Activated naive CD8-positive, alpha-beta T cell (primary cell): ENCODE measurements at regions not wholly inside any gene's neighbourhood (a gene's known extent, or its start where the extent isn't known, plus 50 kb on each side); places are given as distances from the start of the nearest gene placed in this dataset.

ENCODE experiments used
- H3K27ac Mint-ChIP-seq: one replicate; pipeline ENCODE4 v1.8.0; 2021; ENCODE audit warnings: mixed read lengths
- H3K27me3 Mint-ChIP-seq: one replicate; pipeline ENCODE4 v1.8.0; 2021; ENCODE audit warnings: mixed read lengths
- H3K36me3 Mint-ChIP-seq: one replicate; pipeline ENCODE4 v1.8.0; 2021; ENCODE audit warnings: mixed read lengths
- H3K4me1 Mint-ChIP-seq: one replicate; pipeline ENCODE4 v1.8.0; 2021; ENCODE audit warnings: low read depth, mixed read lengths
- H3K4me3 Mint-ChIP-seq: one replicate; pipeline ENCODE4 v1.8.0; 2021; ENCODE audit warnings: mild to moderate bottlenecking, mixed read lengths
- H3K9me3 Mint-ChIP-seq: one replicate; pipeline ENCODE4 v1.8.0; 2021; ENCODE audit warnings: low read depth, mixed read lengths

DNA sequence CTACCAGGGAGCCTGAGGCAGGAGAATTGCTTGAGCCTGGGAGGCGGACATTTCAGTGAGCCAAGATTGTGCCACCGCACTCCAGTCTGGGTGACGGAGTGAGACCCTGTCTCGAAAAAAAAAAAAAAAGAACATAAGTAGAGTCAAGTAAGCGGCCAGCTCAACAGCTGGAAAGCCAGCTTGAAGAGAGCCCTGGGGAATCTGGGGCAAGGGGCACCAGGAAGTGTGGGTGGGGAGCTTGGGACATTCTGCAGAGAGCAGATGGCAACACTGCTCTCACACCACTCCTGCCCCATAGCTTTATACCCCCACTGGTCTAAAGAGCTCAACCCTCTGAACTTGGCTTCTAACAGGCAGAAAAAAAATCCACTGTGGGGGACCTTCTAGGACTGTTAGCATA lies 505.6 kb downstream of the BUD13 start:
- Mint-ChIP-seq H3K27ac (no peak overlapping the region), H3K9me3 (no peaks in the 10 kb centered on the region), H3K27me3 (peaks cover 5% of the 10 kb centered on the region), H3K4me3 (no peak overlapping the region), H3K4me1 (no peaks in the 10 kb centered on the region), H3K36me3 (no peaks in the 10 kb centered on the region)

DNA sequence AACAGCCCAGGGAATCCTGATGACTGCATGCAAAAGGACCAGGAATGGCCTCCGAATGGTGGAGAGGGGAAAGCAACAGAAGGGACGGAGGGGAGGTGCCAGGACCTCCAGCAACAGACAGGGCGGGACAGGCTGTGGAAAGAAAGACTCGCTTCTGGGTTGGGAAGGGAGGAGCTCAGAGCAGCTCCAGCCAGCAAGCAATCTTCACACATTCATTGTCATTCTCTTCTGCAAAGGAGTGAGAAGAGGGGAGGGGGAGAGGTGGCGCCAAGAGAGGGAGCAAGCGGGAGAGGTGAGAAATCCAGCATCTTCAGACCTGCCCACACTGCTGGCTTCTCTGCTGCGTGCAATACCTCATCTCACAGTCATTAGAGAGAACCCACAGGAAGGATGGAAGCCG lies 509.0 kb downstream of the BUD13 start:
- H3K4me3 Mint-ChIP-seq = no peak overlapping the region
- no peak overlapping the region for H3K27ac Mint-ChIP-seq
- H3K9me3 Mint-ChIP-seq = no peaks in the 10 kb centered on the region
- no peaks in the 10 kb centered on the region for H3K4me1 Mint-ChIP-seq
- peaks cover 5% of the 10 kb centered on the region for H3K27me3 Mint-ChIP-seq
- no peaks in the 10 kb centered on the region for H3K36me3 Mint-ChIP-seq

DNA sequence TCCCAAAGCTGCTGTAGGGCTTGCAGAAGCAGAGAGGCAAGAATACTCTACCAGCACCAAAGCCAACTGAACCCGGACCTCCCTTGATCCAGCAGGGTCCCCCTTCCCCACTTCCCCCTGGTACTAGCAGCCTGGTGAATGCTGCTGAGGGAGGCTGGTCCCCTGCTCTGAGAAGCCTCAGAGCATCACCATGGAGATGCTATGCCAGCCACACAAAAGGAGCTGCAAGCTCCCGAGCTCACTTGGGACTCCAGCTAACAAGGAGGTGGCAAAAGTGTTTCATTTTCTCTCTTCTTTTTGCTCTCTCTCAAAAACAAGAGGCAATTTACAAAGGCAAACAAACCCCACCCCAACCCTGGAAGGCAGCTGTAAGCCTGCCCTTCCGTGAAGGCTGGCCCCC lies 509.8 kb downstream of the BUD13 start:
- Mint-ChIP-seq H3K27ac (no peak overlapping the region), H3K4me3 (no peak overlapping the region), H3K27me3 (peaks cover 5% of the 10 kb centered on the region), H3K36me3 (no peaks in the 10 kb centered on the region), H3K4me1 (no peaks in the 10 kb centered on the region), H3K9me3 (no peaks in the 10 kb centered on the region)

DNA sequence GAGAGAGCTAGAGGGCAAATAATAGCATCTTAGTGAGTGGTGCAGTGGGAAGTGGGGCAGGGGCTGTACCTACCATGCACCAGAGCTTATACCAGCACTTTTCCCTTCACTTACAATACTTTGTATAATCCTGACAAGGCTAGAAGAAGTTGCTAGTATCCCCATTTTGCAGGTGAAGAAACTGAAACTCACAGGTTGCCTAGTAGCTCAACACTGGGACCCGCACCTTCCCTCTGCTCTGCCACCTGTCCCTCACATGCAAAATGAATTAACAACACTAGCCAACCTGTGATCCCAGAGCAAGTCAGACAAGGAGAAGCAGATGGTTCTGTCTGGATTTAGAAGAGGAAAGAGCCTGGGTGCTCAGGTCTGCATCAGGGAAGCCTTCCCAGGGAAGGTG lies 510.4 kb downstream of the BUD13 start:
- Mint-ChIP-seq H3K4me3 (no peak overlapping the region), H3K9me3 (no peaks in the 10 kb centered on the region), H3K27ac (no peak overlapping the region), H3K27me3 (peaks cover 5% of the 10 kb centered on the region), H3K4me1 (no peaks in the 10 kb centered on the region), H3K36me3 (no peaks in the 10 kb centered on the region)

DNA sequence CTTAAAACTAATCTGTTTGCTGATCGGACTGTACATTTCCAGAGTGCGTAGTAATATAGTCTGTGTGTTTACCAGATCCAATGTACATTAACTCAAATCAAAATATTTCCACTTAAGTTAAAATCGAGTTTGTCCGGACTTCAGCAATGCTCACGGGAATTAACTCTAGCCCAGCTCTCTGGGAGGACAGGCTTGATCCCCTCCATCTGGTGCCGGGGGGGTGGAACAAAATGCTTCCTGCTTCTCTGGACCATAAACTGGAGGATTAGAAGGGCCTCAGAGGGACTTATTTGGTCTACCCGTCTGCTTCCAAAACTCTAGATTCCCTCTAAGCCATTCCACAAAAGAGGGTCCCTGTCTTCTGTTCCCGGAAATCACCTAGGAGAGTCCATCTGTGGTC lies 511.2 kb downstream of the BUD13 start:
- Mint-ChIP-seq H3K4me1 (no peaks in the 10 kb centered on the region), H3K36me3 (no peaks in the 10 kb centered on the region), H3K27ac (no peak overlapping the region), H3K27me3 (peaks cover 5% of the 10 kb centered on the region), H3K9me3 (no peaks in the 10 kb centered on the region), H3K4me3 (no peak overlapping the region)

DNA sequence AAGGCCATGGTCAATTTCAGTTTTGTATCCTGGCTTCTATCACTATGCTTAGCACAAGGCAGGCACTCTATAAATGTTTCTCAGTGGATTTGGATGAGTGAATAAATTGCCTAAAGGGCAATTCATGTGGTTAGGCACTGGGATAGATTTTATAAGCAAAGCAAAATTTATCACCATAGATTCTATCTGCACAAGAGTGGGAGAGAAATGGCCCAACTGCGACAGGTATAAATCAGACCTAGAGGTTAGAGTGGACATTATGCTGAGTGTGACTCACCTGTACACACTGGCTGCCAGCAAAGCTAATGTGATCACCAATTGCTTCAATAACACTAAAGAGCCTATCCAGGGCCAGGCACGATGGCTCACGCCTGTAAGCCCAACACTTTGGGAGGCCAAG lies 514.0 kb downstream of the BUD13 start:
- peaks cover 3% of the 10 kb centered on the region for H3K27me3 Mint-ChIP-seq
- no peaks in the 10 kb centered on the region for H3K4me1 Mint-ChIP-seq
- no peaks in the 10 kb centered on the region for H3K36me3 Mint-ChIP-seq
- H3K4me3 Mint-ChIP-seq = no peak overlapping the region
- H3K9me3 Mint-ChIP-seq = no peaks in the 10 kb centered on the region
- H3K27ac Mint-ChIP-seq = no peak overlapping the region

DNA sequence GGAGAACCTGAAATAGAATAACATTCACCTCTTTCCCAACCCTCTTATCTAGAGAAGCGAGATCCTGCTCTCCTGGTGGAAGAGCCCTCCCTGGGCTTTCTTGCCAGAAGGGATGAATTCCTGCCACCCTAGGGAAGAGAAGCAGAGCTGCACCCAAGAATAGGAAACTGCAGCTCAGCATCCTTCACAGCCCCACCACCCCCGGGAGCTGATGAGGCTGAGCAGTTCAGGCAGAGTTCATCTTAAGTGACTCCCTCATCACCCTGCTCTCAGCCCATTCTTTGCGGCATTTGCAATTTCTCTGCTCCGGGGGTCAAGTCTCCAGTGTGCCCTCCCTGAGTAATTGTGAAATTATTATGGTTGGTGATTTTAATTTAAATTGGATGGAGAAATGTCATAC lies 514.9 kb downstream of the BUD13 start:
- H3K27ac Mint-ChIP-seq = no peak overlapping the region
- no peak overlapping the region for H3K4me3 Mint-ChIP-seq
- H3K27me3 Mint-ChIP-seq = no peaks in the 10 kb centered on the region
- H3K36me3 Mint-ChIP-seq = no peaks in the 10 kb centered on the region
- H3K4me1 Mint-ChIP-seq = no peaks in the 10 kb centered on the region
- no peaks in the 10 kb centered on the region for H3K9me3 Mint-ChIP-seq

DNA sequence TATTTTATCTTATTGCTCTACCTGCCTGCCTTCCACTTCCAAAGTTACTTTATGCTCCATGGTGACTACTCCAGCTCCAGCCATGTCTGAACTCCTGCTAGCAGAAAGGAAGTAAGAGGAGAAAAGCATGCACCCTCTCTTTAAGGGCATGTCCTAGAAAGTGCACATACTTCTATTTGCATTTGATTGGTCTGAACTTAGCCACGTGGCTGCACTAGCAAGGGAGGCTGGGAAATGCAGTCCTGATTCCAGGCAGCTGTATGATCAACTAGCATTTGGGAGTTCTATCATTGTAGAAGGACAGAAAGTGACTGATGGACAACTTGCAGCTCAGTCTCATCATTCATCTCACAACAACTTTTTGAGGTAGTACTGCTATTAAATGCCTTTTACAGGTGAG lies 515.7 kb downstream of the BUD13 start:
- Mint-ChIP-seq H3K4me1 (no peaks in the 10 kb centered on the region), H3K27me3 (no peaks in the 10 kb centered on the region), H3K9me3 (no peaks in the 10 kb centered on the region), H3K27ac (no peak overlapping the region), H3K4me3 (no peak overlapping the region), H3K36me3 (no peaks in the 10 kb centered on the region)

DNA sequence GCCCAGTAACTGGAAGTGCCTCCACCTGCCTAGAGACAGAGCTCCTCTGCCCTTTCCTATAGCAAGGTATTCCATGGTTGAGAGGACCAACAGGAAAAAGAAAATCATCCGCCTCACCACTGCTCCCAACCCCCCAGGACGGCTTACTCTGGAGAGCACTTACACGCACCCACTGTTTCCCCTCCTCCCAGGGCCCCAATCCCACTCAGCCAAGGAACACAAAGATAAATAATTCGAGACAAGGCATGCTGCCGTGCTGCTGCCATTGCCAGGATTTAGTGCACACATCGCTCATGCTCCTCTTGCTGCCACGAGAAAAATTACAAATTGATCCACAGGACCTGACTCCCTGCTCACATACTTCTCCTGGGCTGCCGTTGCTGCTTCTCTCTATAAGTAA lies 516.6 kb downstream of the BUD13 start:
- H3K4me3 Mint-ChIP-seq = no peak overlapping the region
- H3K27ac Mint-ChIP-seq = no peak overlapping the region
- H3K9me3 Mint-ChIP-seq = no peaks in the 10 kb centered on the region
- no peaks in the 10 kb centered on the region for H3K36me3 Mint-ChIP-seq
- H3K27me3 Mint-ChIP-seq = no peaks in the 10 kb centered on the region
- H3K4me1 Mint-ChIP-seq = no peaks in the 10 kb centered on the region

DNA sequence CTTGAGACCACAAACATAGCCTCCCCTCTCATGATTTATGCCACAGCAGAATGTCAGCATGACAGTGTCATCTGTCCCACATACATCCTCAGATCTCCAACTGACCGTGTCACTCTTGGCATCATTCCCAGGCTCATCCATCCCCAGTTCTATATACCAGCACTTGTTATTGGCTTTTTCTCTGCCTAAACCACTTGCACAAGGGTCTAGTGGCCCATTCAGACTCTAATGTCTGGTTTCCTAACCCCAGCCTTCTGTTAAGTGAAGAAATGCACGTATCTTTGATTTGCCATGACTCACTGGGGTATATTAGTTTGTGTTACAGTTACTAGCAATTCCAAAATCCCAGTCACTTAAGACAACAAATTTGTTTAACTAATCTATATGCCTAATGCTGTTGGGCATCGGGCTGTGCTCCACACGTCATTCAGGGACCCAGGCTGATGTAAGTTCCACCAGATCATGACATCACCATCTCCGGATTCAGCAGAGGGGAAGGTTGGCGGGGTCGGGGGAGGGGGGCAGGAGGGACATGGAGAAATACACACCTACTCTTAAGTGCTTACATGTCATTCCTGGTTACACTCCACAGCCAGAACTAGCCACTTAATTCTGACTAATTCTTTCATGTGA lies 517.4 kb downstream of the BUD13 start:
- Mint-ChIP-seq H3K9me3 (no peaks in the 10 kb centered on the region), H3K27ac (no peak overlapping the region), H3K36me3 (no peaks in the 10 kb centered on the region), H3K27me3 (no peaks in the 10 kb centered on the region), H3K4me3 (no peak overlapping the region), H3K4me1 (no peaks in the 10 kb centered on the region)

DNA sequence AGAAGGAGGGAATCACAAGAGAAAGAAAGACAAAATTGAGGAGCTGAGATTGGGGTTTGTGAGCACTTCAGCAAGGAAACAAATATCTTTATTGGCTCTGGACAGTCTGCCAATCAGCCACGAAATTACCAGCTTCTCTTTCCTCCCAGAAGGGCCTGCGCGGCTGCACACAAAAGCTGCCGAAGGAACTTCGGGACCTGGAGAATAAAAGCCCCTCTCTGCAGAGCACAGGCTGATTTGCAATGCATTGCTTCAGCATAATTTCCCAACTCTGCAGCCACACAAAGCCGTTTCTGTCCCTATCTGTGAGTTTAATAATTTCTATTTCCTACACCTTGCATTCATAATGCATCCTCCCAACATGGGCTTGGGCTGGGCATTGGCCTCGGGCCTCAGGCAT lies 522.6 kb downstream of the BUD13 start:
- Mint-ChIP-seq H3K9me3 (no peaks in the 10 kb centered on the region), H3K27ac (no peak overlapping the region), H3K4me1 (no peaks in the 10 kb centered on the region), H3K4me3 (no peak overlapping the region), H3K36me3 (no peaks in the 10 kb centered on the region), H3K27me3 (peaks cover 6% of the 10 kb centered on the region)

DNA sequence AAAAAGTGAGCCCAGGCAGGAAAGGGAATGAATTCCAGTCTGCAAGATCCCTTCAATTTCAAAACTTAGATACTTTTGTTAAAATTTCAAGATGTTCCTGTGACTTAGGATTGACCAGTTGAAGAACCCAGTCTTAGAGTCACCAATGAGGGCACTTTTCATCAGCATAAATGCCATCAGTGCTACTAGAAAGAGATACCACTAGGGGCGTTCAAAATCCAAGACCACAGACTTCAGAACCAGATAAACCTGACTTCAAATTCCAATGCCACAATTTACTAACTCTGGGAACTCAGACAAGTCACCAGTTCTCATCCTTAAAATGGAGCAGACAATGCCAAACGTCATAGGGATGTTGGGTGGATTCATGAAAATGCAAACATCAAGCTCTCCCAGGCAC lies 523.2 kb downstream of the BUD13 start:
- H3K9me3 Mint-ChIP-seq = no peaks in the 10 kb centered on the region
- no peak overlapping the region for H3K4me3 Mint-ChIP-seq
- no peaks in the 10 kb centered on the region for H3K4me1 Mint-ChIP-seq
- no peaks in the 10 kb centered on the region for H3K36me3 Mint-ChIP-seq
- no peak overlapping the region for H3K27ac Mint-ChIP-seq
- peaks cover 7% of the 10 kb centered on the region for H3K27me3 Mint-ChIP-seq

DNA sequence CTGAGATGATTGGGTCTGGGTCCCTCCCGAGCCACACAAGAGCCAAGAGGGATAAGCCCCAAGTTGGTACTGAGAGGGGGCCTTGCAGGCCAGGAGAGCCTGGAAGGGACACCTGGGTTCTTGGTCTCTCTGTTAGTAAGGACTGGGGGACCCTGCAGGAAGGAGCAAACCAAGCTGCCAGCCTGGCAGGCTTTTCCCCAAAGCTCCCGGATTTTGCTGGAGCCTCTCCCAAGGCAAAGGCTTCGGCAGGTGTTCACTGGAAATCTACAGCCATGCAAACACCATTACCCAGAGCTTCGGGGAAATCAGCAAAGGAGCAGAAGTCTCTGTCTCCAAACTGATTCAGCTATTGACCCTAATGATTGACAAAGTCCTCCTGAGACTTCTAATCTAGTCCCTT lies 527.9 kb downstream of the BUD13 start:
- H3K9me3 Mint-ChIP-seq = no peaks in the 10 kb centered on the region
- no peak overlapping the region for H3K27ac Mint-ChIP-seq
- no peak overlapping the region for H3K4me3 Mint-ChIP-seq
- H3K27me3 Mint-ChIP-seq = peaks cover 6% of the 10 kb centered on the region
- no peaks in the 10 kb centered on the region for H3K36me3 Mint-ChIP-seq
- H3K4me1 Mint-ChIP-seq = no peaks in the 10 kb centered on the region

DNA sequence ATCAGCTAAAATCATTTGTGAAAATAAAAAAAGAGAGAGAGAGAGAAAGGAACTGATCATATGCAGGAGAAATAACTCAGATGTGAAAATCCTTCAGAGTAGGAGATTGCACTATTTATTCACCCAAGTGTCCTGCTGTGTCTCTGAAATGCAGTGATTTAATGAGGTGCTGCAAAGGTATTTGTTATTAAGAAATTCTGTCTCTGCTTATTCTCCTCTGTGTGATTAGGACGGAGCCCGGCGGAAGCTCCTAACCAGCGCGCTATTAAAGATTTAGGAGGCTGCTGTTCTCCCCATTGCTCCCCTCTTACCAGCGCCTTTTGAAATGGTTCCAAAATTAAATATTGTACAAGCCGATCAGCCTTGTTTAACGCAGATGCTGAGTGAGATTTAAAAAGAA lies 528.3 kb downstream of the BUD13 start:
- Mint-ChIP-seq H3K27me3 (peaks cover 5% of the 10 kb centered on the region), H3K9me3 (no peaks in the 10 kb centered on the region), H3K4me1 (no peaks in the 10 kb centered on the region), H3K4me3 (no peak overlapping the region), H3K36me3 (no peaks in the 10 kb centered on the region), H3K27ac (no peak overlapping the region)

DNA sequence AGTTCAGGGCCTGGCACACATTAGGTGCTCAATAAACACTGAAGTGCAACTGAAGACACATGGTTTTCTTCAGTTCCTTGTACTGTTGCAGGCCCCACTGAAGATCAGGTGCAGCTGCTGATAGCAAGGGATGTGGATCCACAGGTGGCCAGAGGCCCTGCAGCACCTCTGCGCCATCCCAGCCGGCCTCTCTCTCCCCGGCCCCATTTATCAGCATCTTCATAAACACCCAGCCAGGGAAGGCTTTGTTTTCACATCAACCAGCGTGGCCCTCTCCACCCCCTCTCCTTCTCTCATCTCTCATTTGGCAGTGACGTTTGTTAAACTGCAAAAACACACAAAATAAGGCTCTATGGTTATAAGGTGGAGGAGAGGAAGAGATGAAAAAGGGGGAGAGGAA lies 528.8 kb downstream of the BUD13 start:
- Mint-ChIP-seq H3K9me3 (no peaks in the 10 kb centered on the region), H3K27me3 (peaks cover 5% of the 10 kb centered on the region), H3K27ac (no peak overlapping the region), H3K4me1 (no peaks in the 10 kb centered on the region), H3K4me3 (no peak overlapping the region), H3K36me3 (no peaks in the 10 kb centered on the region)

DNA sequence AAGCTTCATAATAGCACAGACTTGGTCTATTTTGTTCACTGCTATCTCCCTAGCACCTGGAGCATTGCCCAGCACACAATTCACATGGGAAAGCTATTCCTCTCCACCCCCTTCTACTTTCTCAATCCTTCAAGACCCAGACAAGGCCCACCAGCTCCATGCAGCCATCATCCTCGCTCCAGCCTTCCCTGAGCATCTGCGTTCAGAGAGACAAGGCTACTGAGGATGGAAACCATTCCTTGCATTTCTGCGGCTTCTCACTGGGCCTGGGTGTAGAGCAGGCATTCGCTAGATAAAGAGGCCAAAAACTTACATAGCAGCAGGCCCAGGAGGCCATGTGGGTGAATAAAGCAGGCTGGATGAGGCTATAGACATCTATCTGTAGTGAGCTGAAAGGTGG lies 530.8 kb downstream of the BUD13 start:
- Mint-ChIP-seq H3K36me3 (no peaks in the 10 kb centered on the region), H3K27me3 (peaks cover 5% of the 10 kb centered on the region), H3K4me1 (no peaks in the 10 kb centered on the region), H3K4me3 (no peak overlapping the region), H3K9me3 (no peaks in the 10 kb centered on the region), H3K27ac (no peak overlapping the region)
